Activated CD4-positive, alpha-beta T cell treated with anti-CD3 and anti-CD28 coated beads for 24 hours (primary cell): ENCODE measurements at regions not wholly inside any gene's neighbourhood (a gene's known extent, or its start where the extent isn't known, plus 50 kb on each side); places are given as distances from the start of the nearest gene placed in this dataset.
"Not testable (repeated sequence)": the region's sequence is repeated elsewhere in the genome, so short reads cannot be mapped to it uniquely, and the experiment has no call there.

Experiments
- DNase-seq, 2 donors: peaks; one replicate each; pipeline ENCODE4 v3.0.0-alpha.2; 2020; ENCODE audit warnings: low read depth in 2 of 2

- no peak for DNase-seq
These were observed 86.3 kb downstream of the GYPE start for GRCh38 chr4:143819029-143819428.

- DNase-seq = not testable (repeated sequence)
These were observed 87.5 kb downstream of the GYPE start for GRCh38 chr4:143817866-143818265.

GRCh38 chr4:143815375-143815774, 90.0 kb downstream of the GYPE start:
- DNase-seq = not testable (repeated sequence)

GRCh38 chr4:143813431-143814154, 91.8 kb downstream of the GYPE start:
- not testable (repeated sequence) for DNase-seq

GRCh38 chr4:143791693-143792092, 91.2 kb upstream of the FREM3 start:
- not testable (repeated sequence) for DNase-seq

GRCh38 chr4:143790425-143790824, 90.0 kb upstream of the FREM3 start:
- not testable (repeated sequence) for DNase-seq

GRCh38 chr4:143789618-143790017, 89.1 kb upstream of the FREM3 start:
- not testable (repeated sequence) for DNase-seq

- DNase-seq = no peak
These were observed 84.1 kb upstream of the FREM3 start for GRCh38 chr4:143784567-143784966.

GRCh38 chr4:143782521-143782920, 82.0 kb upstream of the FREM3 start:
- DNase-seq = no peak

- DNase-seq = peak in 1 of 2 donors; percentile 34
These were observed 73.8 kb upstream of the FREM3 start for GRCh38 chr4:143773998-143774895.

- no peak for DNase-seq
These were observed 70.8 kb upstream of the FREM3 start for GRCh38 chr4:143771269-143771668.

- no peak for DNase-seq
These were observed 67.6 kb upstream of the FREM3 start for GRCh38 chr4:143768007-143768591.

- DNase-seq = no peak
These were observed 63.1 kb upstream of the FREM3 start for GRCh38 chr4:143763587-143763986.

- no peak for DNase-seq
These were observed 62.0 kb upstream of the FREM3 start for GRCh38 chr4:143762511-143762910.
